OCI-LY1 (cell line): ENCODE measurements at regions not wholly inside any gene's neighbourhood (a gene's known extent, or its start where the extent isn't known, plus 50 kb on each side); places are given as distances from the start of the nearest gene placed in this dataset.

ENCODE experiments used
- H2AFZ ChIP-seq: fragments of 200-600 bp; sonication (generic), shearing (Covaris generic); 2 replicates; pipeline ENCODE4 v1.6.0; 2014; ENCODE audit warnings: antibody characterized with exemption, mild to moderate bottlenecking, low read length
- H3F3A ChIP-seq: fragments of 200-600 bp; sonication (generic), shearing (Covaris generic); 2 replicates; pipeline ENCODE4 v1.6.0; 2014; ENCODE audit warnings: mild to moderate bottlenecking, antibody characterized with exemption, low read length, moderate library complexity; ENCODE audit not compliant: insufficient read depth
- H3K27ac ChIP-seq: fragments of 200-600 bp; sonication (generic); 2 replicates; pipeline ENCODE4 v1.5.1; 2014; ENCODE audit warnings: low read length, mixed run types, mild to moderate bottlenecking, low read depth; ENCODE audit not compliant: poor library complexity, severe bottlenecking
- H3K27me3 ChIP-seq: fragments of 200-600 bp; sonication (generic); 2 replicates; pipeline ENCODE4 v1.6.0; 2014; ENCODE audit warnings: antibody characterized with exemption, mild to moderate bottlenecking, low read length, moderate library complexity; ENCODE audit not compliant: insufficient read depth
- H3K36me3 ChIP-seq: fragments of 200-600 bp; sonication (generic); 2 replicates; pipeline ENCODE4 v1.6.1; 2014; ENCODE audit warnings: mild to moderate bottlenecking, antibody characterized with exemption, low read length, moderate library complexity, mixed read lengths; ENCODE audit not compliant: insufficient read depth
- H3K4me1 ChIP-seq: fragments of 200-600 bp; sonication (generic); 2 replicates; pipeline ENCODE4 v1.5.1; 2014; ENCODE audit warnings: mild to moderate bottlenecking, low read length, moderate library complexity; ENCODE audit not compliant: insufficient read depth, severe bottlenecking
- H3K4me2 ChIP-seq: fragments of 200-600 bp; sonication (generic), shearing (Covaris generic); 2 replicates; pipeline ENCODE4 v1.6.1; 2014; ENCODE audit warnings: low read length
- H3K4me3 ChIP-seq: fragments of 200-600 bp; sonication (generic); 2 replicates; pipeline ENCODE4 v1.5.1; 2014; ENCODE audit warnings: low read length, low read depth, mild to moderate bottlenecking, mixed read lengths; ENCODE audit not compliant: poor library complexity, severe bottlenecking
- H3K79me2 ChIP-seq: fragments of 200-600 bp; shearing (Covaris generic); 2 replicates; pipeline ENCODE4 v1.6.1; 2016; ENCODE audit warnings: mixed run types, low read length, mixed read lengths; ENCODE audit not compliant: insufficient read depth
- H3K9ac ChIP-seq: fragments of 200-600 bp; sonication (generic), shearing (Covaris generic); 2 replicates; pipeline ENCODE4 v1.6.1; 2014; ENCODE audit warnings: mild to moderate bottlenecking, low read length, mixed read lengths
- H3K9me2 ChIP-seq: fragments of 200-600 bp; sonication (generic), shearing (Covaris generic); 2 replicates; pipeline ENCODE4 v1.6.1; 2014; ENCODE audit warnings: low read depth, mild to moderate bottlenecking, low read length, mixed read lengths
- H3K9me3 ChIP-seq: fragments of 200-600 bp; shearing (Covaris generic); 2 replicates; pipeline ENCODE4 v1.6.1; 2014; ENCODE audit warnings: low read length, mixed read lengths
- H4K20me1 ChIP-seq: fragments of 200-600 bp; sonication (generic), shearing (Covaris generic); 2 replicates; pipeline ENCODE4 v1.6.0; 2016; ENCODE audit warnings: mild to moderate bottlenecking, low read length; ENCODE audit not compliant: insufficient read depth
- EZH2 ChIP-seq: fragments of 200-600 bp; sonication (generic), shearing (Covaris generic); IDR thresholded peaks from 2 replicates; pipeline ENCODE4 v1.8.0; 2017; ENCODE audit warnings: borderline replicate concordance, mixed run types, mild to moderate bottlenecking, antibody characterized with exemption, low read length, moderate library complexity, mixed read lengths
- TF ChIP-seq, protein P1 (sequence below): fragments of 200-600 bp; sonication (generic), shearing (Covaris generic); IDR thresholded peaks from 2 replicates; pipeline ENCODE4 v1.5.1; 2017; ENCODE audit warnings: mild to moderate bottlenecking, antibody characterized with exemption, low read length, moderate library complexity, mixed read lengths

DNA sequence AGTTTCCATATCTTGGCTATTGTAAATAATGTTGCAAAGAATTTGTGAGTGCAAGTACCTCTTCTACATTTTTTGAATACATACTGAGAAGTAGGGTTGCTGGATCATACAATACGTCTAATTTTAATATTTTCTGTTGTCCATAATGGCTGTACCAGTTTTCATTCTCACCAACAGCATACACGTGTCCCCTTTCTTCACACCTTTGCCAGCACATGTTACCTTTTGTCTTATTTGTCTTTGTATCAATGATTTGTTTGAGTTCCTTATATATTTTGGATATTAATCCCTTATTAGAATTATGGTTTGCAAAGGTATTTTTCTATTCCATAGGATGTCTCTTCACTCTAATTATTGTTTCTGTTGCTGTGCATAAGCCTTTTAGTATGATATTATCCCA lies 904.3 kb downstream of the METTL15 start:
- H4K20me1 ChIP-seq, result no peaks in the 10 kb centered on the region
- no peak overlapping the region for H3K4me3 ChIP-seq
- no peak overlapping the region for H3K27ac ChIP-seq
- TF ChIP-seq, protein P1, sequence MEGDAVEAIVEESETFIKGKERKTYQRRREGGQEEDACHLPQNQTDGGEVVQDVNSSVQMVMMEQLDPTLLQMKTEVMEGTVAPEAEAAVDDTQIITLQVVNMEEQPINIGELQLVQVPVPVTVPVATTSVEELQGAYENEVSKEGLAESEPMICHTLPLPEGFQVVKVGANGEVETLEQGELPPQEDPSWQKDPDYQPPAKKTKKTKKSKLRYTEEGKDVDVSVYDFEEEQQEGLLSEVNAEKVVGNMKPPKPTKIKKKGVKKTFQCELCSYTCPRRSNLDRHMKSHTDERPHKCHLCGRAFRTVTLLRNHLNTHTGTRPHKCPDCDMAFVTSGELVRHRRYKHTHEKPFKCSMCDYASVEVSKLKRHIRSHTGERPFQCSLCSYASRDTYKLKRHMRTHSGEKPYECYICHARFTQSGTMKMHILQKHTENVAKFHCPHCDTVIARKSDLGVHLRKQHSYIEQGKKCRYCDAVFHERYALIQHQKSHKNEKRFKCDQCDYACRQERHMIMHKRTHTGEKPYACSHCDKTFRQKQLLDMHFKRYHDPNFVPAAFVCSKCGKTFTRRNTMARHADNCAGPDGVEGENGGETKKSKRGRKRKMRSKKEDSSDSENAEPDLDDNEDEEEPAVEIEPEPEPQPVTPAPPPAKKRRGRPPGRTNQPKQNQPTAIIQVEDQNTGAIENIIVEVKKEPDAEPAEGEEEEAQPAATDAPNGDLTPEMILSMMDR, result no peak
- TF ChIP-seq EZH2, result no peak
- H3K4me1 ChIP-seq, result no peaks in the 10 kb centered on the region
- no peaks in the 10 kb centered on the region for H3K36me3 ChIP-seq
- no peak overlapping the region for H3K9ac ChIP-seq
- H3K79me2 ChIP-seq, result no peaks in the 10 kb centered on the region
- no peaks in the 10 kb centered on the region for H3F3A ChIP-seq
- no peaks in the 10 kb centered on the region for H3K9me3 ChIP-seq
- H3K4me2 ChIP-seq, result no peak overlapping the region
- H2AFZ ChIP-seq, result no peak overlapping the region
- no peaks in the 10 kb centered on the region for H3K27me3 ChIP-seq
- no peaks in the 10 kb centered on the region for H3K9me2 ChIP-seq

- H3K9ac ChIP-seq, result no peak overlapping the region
- H3K27me3 ChIP-seq, result no peaks in the 10 kb centered on the region
- no peak overlapping the region for H3K4me2 ChIP-seq
- no peaks in the 10 kb centered on the region for H3K79me2 ChIP-seq
- no peak overlapping the region for H3K4me3 ChIP-seq
- H3K9me3 ChIP-seq, result no peaks in the 10 kb centered on the region
- TF ChIP-seq EZH2, result no peak
- TF ChIP-seq, protein P1, result no peak
- H3K36me3 ChIP-seq, result no peaks in the 10 kb centered on the region
- H4K20me1 ChIP-seq, result no peaks in the 10 kb centered on the region
- H3K27ac ChIP-seq, result no peak overlapping the region
- no peaks in the 10 kb centered on the region for H3K4me1 ChIP-seq
- H3K9me2 ChIP-seq, result no peaks in the 10 kb centered on the region
- H3F3A ChIP-seq, result no peaks in the 10 kb centered on the region
- H2AFZ ChIP-seq, result no peak overlapping the region
Measured at GRCh38 chr11:29009426-29009825, 901.2 kb downstream of the METTL15 start.

GRCh38 chr11:29008481-29008880 lies 900.3 kb downstream of the METTL15 start:
- Histone ChIP-seq H3K9me3 (no peaks in the 10 kb centered on the region), H3K4me1 (no peaks in the 10 kb centered on the region), H4K20me1 (no peaks in the 10 kb centered on the region), H3K27me3 (no peaks in the 10 kb centered on the region), H3K4me3 (no peak overlapping the region), H3K4me2 (no peak overlapping the region), H3K9ac (no peak overlapping the region), H3K36me3 (no peaks in the 10 kb centered on the region), H2AFZ (no peak overlapping the region), H3K27ac (no peak overlapping the region), H3F3A (no peaks in the 10 kb centered on the region), H3K9me2 (no peaks in the 10 kb centered on the region), H3K79me2 (no peaks in the 10 kb centered on the region)
- no peak for TF ChIP-seq EZH2
- TF ChIP-seq, protein P1, result no peak
